ENCODE measurements at regions not wholly inside any gene's neighbourhood (a gene's known extent, or its start where the extent isn't known, plus 50 kb on each side); places are given as distances from the start of the nearest gene placed in this dataset.

DNA sequence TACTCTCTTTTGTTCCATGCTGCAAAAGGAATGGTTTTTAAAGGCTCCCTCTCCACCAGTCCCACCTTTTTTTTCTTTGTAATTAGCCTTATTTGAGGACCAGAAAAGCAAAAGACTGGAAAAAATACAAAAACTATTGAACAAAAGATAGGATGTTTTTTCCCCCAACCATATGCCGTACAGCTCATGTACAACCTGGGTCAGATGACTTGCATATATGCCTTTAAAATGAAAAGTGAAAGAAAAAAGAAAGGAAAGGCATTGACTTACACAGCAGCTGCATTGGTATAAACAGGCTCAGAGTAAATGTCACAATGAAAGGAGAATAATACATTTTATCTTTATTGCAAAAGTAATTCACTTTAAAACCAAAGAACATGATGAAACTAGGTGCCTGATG lies 69.5 kb upstream of the CMC1 start:
- Histone ChIP-seq H3K4me3 (no peak overlapping the region), H3K27me3 (no peaks in the 10 kb centered on the region), H3K4me1 (ENCODE audit: low read depth) (no peaks in the 10 kb centered on the region), H3K27ac (no peak overlapping the region), H3K9me3 (ENCODE audit: low read depth) (no peaks in the 10 kb centered on the region), H3K36me3 (no peaks in the 10 kb centered on the region)
- peak in 1 of 2 donors; percentile 1 for DNase-seq (ENCODE audit: low read depth in 1 of 2, low spot score in 1 of 2)
- TF ChIP-seq, protein P1, sequence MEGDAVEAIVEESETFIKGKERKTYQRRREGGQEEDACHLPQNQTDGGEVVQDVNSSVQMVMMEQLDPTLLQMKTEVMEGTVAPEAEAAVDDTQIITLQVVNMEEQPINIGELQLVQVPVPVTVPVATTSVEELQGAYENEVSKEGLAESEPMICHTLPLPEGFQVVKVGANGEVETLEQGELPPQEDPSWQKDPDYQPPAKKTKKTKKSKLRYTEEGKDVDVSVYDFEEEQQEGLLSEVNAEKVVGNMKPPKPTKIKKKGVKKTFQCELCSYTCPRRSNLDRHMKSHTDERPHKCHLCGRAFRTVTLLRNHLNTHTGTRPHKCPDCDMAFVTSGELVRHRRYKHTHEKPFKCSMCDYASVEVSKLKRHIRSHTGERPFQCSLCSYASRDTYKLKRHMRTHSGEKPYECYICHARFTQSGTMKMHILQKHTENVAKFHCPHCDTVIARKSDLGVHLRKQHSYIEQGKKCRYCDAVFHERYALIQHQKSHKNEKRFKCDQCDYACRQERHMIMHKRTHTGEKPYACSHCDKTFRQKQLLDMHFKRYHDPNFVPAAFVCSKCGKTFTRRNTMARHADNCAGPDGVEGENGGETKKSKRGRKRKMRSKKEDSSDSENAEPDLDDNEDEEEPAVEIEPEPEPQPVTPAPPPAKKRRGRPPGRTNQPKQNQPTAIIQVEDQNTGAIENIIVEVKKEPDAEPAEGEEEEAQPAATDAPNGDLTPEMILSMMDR (IDR thresholded peaks at IDR 0.05; ENCODE audit: low read depth, low read length) = no peak

DNA sequence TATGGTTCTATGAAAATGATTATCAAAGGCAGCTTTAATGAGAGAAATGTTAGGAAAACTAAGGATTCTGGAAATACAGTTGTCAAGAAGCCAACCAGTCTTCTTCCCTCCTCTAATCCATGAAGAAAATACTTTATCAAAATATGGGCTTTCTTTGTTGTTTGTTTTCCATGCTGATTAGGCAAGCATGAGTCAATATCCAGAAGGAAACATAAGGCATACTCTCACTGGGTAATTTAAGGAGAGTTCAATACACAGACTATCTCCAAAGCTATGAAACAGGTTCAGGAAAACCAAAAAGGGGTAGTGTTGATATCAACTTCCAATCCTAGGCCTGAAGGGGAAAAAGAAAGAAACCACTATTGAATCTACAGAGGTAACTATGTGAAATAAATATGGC lies 68.7 kb upstream of the CMC1 start:
- TF ChIP-seq, protein P1 (IDR thresholded peaks at IDR 0.05; ENCODE audit: low read depth, low read length) = no peak
- Histone ChIP-seq H3K36me3 (no peaks in the 10 kb centered on the region), H3K4me1 (ENCODE audit: low read depth) (no peaks in the 10 kb centered on the region), H3K4me3 (no peak overlapping the region), H3K27me3 (no peaks in the 10 kb centered on the region), H3K9me3 (ENCODE audit: low read depth) (no peaks in the 10 kb centered on the region), H3K27ac (no peak overlapping the region)
- no peak for DNase-seq (ENCODE audit: low read depth in 1 of 2, low spot score in 1 of 2)

DNA sequence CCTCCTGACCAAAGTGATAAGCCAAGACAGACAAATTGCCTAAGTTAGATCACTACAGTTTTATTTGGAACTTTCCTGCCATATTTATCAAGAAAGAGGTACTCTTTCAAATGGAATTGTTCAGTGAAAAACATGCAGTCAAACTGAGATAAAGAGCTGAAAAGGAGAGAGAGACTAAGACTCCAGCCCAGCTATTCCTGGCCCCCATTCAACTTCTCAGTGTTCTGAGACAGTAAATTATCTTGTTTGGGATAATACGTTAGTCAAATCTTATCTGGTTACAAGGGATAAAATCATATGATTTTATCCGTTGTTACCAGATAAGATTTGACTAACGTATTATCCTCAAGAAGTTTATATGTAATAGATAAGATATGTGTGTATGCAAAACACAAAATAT lies 67.6 kb upstream of the CMC1 start:
- Histone ChIP-seq H3K4me1 (ENCODE audit: low read depth) (no peaks in the 10 kb centered on the region), H3K36me3 (no peaks in the 10 kb centered on the region), H3K27me3 (no peaks in the 10 kb centered on the region), H3K27ac (no peak overlapping the region), H3K9me3 (ENCODE audit: low read depth) (no peaks in the 10 kb centered on the region), H3K4me3 (no peak overlapping the region)
- TF ChIP-seq, protein P1 (IDR thresholded peaks at IDR 0.05; ENCODE audit: low read depth, low read length) = no peak
- DNase-seq (ENCODE audit: low read depth in 1 of 2, low spot score in 1 of 2) = peak in 1 of 2 donors; percentile 44

DNA sequence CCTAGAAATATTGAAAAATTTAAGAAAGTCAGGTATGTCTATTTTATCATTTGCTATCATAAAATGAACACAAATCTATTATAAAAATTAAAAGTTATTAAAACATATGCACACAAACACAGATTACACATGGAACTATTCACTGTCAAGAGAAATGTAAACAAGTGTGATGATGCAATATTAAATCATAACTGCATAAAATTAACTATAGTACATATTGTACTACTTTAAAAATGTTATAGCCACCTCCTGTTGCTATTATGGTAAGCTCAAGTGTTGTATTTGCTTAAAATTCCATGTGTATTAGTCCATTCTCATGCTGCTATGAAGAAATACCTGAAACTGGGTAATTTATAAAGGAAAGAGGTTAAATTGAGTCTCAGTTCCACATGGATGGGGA lies 54.7 kb upstream of the CMC1 start:
- Histone ChIP-seq H3K36me3 (no peaks in the 10 kb centered on the region), H3K27ac (no peak overlapping the region), H3K4me3 (no peak overlapping the region), H3K4me1 (ENCODE audit: low read depth) (no peaks in the 10 kb centered on the region), H3K9me3 (ENCODE audit: low read depth) (no peaks in the 10 kb centered on the region), H3K27me3 (no peaks in the 10 kb centered on the region)
- DNase-seq (ENCODE audit: low read depth in 1 of 2, low spot score in 1 of 2) = no peak
- TF ChIP-seq, protein P1 (IDR thresholded peaks at IDR 0.05; ENCODE audit: low read depth, low read length) = no peak

DNA sequence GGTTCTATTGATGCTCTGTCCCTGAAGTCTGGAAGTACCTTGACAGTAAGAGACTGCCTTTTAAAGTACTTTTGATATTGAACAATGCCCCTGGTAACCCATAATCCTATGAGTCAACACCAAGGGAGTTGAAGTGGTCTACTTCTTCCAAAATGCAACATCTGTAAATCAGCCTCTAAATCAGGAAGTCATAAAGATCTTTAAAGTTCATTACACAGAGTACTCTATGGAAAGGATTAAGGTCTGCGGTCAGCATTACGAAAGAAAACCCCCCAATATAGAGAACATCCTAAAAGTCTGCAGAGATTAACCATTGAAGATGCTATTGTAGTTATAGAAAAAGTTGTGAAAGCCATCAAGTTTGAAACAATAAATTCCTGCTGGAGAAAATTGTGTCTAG lies 52.7 kb upstream of the CMC1 start:
- DNase-seq (ENCODE audit: low read depth in 1 of 2, low spot score in 1 of 2) = no peak
- no peaks in the 10 kb centered on the region for H3K36me3 ChIP-seq
- no peaks in the 10 kb centered on the region for H3K4me1 ChIP-seq (ENCODE audit: low read depth)
- no peak overlapping the region for H3K27ac ChIP-seq
- H3K4me3 ChIP-seq = no peak overlapping the region
- H3K27me3 ChIP-seq = no peaks in the 10 kb centered on the region
- no peaks in the 10 kb centered on the region for H3K9me3 ChIP-seq (ENCODE audit: low read depth)
- TF ChIP-seq, protein P1 (IDR thresholded peaks at IDR 0.05; ENCODE audit: low read depth, low read length) = no peak

DNA sequence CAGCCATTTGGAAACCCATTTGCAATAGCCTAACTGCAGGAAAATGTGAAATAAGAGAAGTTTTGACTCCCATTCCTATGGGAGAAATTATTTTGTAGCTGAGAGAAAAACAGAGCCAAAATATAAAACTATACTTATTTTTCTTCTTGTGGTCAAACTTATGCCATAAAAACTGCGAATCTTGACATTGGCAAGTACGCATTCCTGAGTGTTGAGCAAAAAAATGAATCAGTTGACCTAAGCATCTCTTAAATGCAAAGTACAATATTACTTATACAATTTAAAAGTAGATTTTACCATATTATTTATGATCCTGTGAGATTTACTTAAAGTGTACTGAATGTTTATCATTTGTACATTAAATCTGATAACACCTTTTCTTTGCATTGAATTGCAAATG lies 50.1 kb upstream of the CMC1 start:
- H3K4me1 ChIP-seq (ENCODE audit: low read depth) = no peaks in the 10 kb centered on the region
- no peaks in the 10 kb centered on the region for H3K9me3 ChIP-seq (ENCODE audit: low read depth)
- H3K4me3 ChIP-seq = no peak overlapping the region
- H3K36me3 ChIP-seq = no peaks in the 10 kb centered on the region
- H3K27me3 ChIP-seq = no peaks in the 10 kb centered on the region
- TF ChIP-seq, protein P1 (IDR thresholded peaks at IDR 0.05; ENCODE audit: low read depth, low read length) = no peak
- H3K27ac ChIP-seq = no peak overlapping the region
- DNase-seq (ENCODE audit: low read depth in 1 of 2, low spot score in 1 of 2) = no peak
